ENCODE measurements at regions not wholly inside any gene's neighbourhood (a gene's known extent, or its start where the extent isn't known, plus 50 kb on each side); places are given as distances from the start of the nearest gene placed in this dataset.

GRCh38 chr4:52507774-52508173 is 151.3 kb downstream of the USP46 start:
- no TSS peak for BruUV-seq (replicated peaks)
- H3K4me3 ChIP-seq (ENCODE audit: low read depth, low read length, poor library complexity, severe bottlenecking) = no peak overlapping the region
- H3K9me2 ChIP-seq (ENCODE audit: insufficient read depth, low read length) = no peaks in the 10 kb centered on the region
- H3K79me2 ChIP-seq (ENCODE audit: insufficient read depth, low read depth, low read length) = no peaks in the 10 kb centered on the region
- H3K36me3 ChIP-seq (ENCODE audit: insufficient read depth, low read length) = no peaks in the 10 kb centered on the region
- ChIA-PET CTCF (ENCODE audit: unreplicated experiment) (no interaction called here), POLR2A (no interaction called here)
- H3K9me3 ChIP-seq (ENCODE audit: low read length) = no peaks in the 10 kb centered on the region
- no peak overlapping the region for H2AFZ ChIP-seq (ENCODE audit: low read length)
- no peak overlapping the region for H3K27ac ChIP-seq (ENCODE audit: low read depth, low read length, poor library complexity, severe bottlenecking)
- no peaks in the 10 kb centered on the region for H4K20me1 ChIP-seq (ENCODE audit: insufficient read depth, low read length)
- intact Hi-C loops (cut with micrococcal nuclease; ENCODE audit: unreplicated experiment) = no loop called here
- TF ChIP-seq EZH2phosphoT487 (IDR thresholded peaks at IDR 0.05; ENCODE audit: borderline replicate concordance, low read depth, low read length) (no peak), CTCF (conservative IDR thresholded peaks at IDR 0.05; ENCODE audit: low read length) (no peak)
- no peak for DNase-seq (ENCODE audit: low spot score)
- H3K4me1 ChIP-seq (ENCODE audit: insufficient read depth, low read length, poor library complexity, severe bottlenecking) = no peaks in the 10 kb centered on the region
- no peak overlapping the region for H3K4me2 ChIP-seq (ENCODE audit: low read length)

GRCh38 chr4:52510939-52511565 is 148.0 kb downstream of the USP46 start:
- Histone ChIP-seq H3K4me1 (ENCODE audit: insufficient read depth, low read length, poor library complexity, severe bottlenecking) (no peaks in the 10 kb centered on the region), H3K79me2 (ENCODE audit: insufficient read depth, low read depth, low read length) (no peaks in the 10 kb centered on the region), H3K27ac (ENCODE audit: low read depth, low read length, poor library complexity, severe bottlenecking) (no peak overlapping the region), H3K36me3 (ENCODE audit: insufficient read depth, low read length) (no peaks in the 10 kb centered on the region), H3K9me2 (ENCODE audit: insufficient read depth, low read length) (no peaks in the 10 kb centered on the region), H2AFZ (ENCODE audit: low read length) (no peak overlapping the region), H3K4me2 (ENCODE audit: low read length) (no peak overlapping the region), H3K9me3 (ENCODE audit: low read length) (no peaks in the 10 kb centered on the region), H3K4me3 (ENCODE audit: low read depth, low read length, poor library complexity, severe bottlenecking) (no peak overlapping the region), H4K20me1 (ENCODE audit: insufficient read depth, low read length) (no peaks in the 10 kb centered on the region)
- ChIA-PET CTCF (ENCODE audit: unreplicated experiment) (no interaction called here), POLR2A (interaction anchor here (0.7 kb wide), 1 partner anchor 1295 kb away, joined by 3 read pairs; no protein-coding TSS in a partner anchor)
- DNase-seq (ENCODE audit: low spot score) = no peak
- TF ChIP-seq CTCF (conservative IDR thresholded peaks at IDR 0.05; ENCODE audit: low read length) (no peak), EZH2phosphoT487 (IDR thresholded peaks at IDR 0.05; ENCODE audit: borderline replicate concordance, low read depth, low read length) (no peak)
- no TSS peak for BruUV-seq (replicated peaks)
- intact Hi-C loops (cut with micrococcal nuclease; ENCODE audit: unreplicated experiment) = no loop called here

- Histone ChIP-seq H3K4me1 (ENCODE audit: insufficient read depth, low read length, poor library complexity, severe bottlenecking) (no peaks in the 10 kb centered on the region), H3K36me3 (ENCODE audit: insufficient read depth, low read length) (no peaks in the 10 kb centered on the region), H2AFZ (ENCODE audit: low read length) (no peak overlapping the region), H3K4me2 (ENCODE audit: low read length) (no peak overlapping the region), H3K4me3 (ENCODE audit: low read depth, low read length, poor library complexity, severe bottlenecking) (no peak overlapping the region), H4K20me1 (ENCODE audit: insufficient read depth, low read length) (no peaks in the 10 kb centered on the region), H3K27ac (ENCODE audit: low read depth, low read length, poor library complexity, severe bottlenecking) (no peak overlapping the region), H3K79me2 (ENCODE audit: insufficient read depth, low read depth, low read length) (no peaks in the 10 kb centered on the region), H3K9me2 (ENCODE audit: insufficient read depth, low read length) (no peaks in the 10 kb centered on the region), H3K9me3 (ENCODE audit: low read length) (no peaks in the 10 kb centered on the region)
- ChIA-PET POLR2A (interaction anchor here (0.6 kb wide), 1 partner anchor 123 kb away, joined by 3 read pairs; no protein-coding TSS in a partner anchor), CTCF (ENCODE audit: unreplicated experiment) (no interaction called here)
- intact Hi-C loops (cut with micrococcal nuclease; ENCODE audit: unreplicated experiment) = no loop called here
- TF ChIP-seq CTCF (conservative IDR thresholded peaks at IDR 0.05; ENCODE audit: low read length) (no peak), EZH2phosphoT487 (IDR thresholded peaks at IDR 0.05; ENCODE audit: borderline replicate concordance, low read depth, low read length) (no peak)
- DNase-seq (ENCODE audit: low spot score) = no peak
- no TSS peak for BruUV-seq (replicated peaks)
These were observed 147.3 kb downstream of the USP46 start for GRCh38 chr4:52511825-52512224.
